ENCODE measurements at regions not wholly inside any gene's neighbourhood (a gene's known extent, or its start where the extent isn't known, plus 50 kb on each side); places are given as distances from the start of the nearest gene placed in this dataset.

DNA sequence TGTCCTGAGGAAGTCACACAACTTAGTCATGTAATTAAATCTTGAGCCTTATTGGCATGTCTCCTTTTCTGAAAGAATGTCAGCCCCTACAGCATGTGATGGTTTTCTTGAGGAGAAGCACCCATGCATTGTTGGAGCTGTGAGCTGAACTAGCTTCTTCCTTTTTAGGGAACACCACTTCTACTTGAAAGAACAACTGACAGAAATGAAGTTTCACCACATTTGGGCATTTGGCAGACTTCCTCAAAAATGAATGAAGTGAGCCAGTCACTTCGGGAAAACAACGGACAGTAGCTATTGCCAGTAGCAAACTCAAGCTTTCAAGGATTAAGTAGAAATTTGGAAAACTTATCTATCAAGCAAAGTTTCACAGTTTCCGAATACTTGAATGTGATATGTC is 1351.3 kb downstream of the EFNB2 start:
- no peak for DNase-seq (ENCODE audit: low read depth in 1 of 2, low spot score in 1 of 2)

DNA sequence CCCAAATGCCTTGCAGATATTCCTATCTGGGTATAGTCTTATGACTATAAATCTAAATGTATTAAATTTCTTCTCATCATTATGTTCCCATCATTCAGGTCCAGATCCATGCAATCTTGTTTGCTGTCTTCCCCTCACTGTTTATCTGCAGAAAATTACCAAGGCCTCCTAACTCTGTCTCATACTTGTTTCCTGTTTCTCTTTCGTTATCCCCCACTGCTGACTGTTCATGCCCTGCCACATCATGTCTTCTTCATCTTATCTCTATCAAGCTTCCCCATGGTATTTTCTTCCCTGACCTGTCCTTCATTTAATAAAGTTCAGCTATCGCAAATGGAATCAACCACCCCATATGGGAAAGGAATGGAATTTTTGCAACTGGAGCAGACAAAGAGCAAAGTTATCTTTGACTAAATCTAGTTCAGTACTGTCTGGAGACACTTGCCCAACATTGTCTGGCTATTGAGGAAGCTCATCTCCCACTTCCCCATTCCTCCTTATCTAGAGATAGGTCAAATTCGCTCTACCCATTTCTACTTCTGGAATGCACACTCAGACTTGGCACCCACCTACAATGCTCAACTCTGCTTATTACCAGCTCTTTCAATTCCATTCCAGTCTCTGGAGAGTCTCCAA is 1358.1 kb downstream of the EFNB2 start:
- no peak for DNase-seq (ENCODE audit: low read depth in 1 of 2, low spot score in 1 of 2)

DNA sequence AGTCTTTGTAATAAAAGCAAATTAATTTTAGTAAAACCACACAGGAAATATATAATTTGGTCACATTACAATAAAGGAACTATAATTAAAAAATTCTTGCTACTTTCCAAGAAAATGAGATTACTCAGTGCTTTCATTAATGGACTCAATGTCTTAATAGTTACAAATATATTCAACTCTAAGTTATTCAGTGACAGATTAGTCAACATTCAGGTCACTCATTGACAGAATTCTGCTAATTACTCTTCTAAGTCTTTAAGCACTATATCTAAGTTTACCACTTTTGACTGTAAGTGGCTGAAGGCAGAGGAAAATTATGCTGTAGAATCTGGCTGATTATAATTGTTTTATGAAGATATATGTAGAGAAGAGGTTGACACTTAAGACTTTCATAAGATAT is 1365.0 kb downstream of the EFNB2 start:
- DNase-seq (ENCODE audit: low read depth in 1 of 2, low spot score in 1 of 2): no peak

DNA sequence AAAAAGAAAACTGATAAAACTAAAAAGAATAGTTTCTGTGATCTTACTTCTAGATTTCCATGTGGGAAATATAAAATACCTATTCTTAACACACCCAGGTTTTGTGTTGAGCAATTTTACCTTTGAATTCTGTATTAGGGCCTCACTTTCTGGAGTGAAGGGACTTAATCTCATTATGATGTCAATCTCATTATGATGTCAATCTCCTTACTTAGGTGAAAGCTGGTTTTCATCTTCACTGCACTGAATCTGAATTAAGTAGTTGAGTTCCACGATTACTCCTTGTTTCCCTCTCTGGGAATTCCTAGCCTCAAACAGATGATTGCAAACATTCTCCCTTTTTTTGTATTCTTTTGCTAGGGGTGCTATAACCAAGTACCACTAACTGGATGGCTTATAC is 1367.2 kb downstream of the EFNB2 start:
- DNase-seq (ENCODE audit: low read depth in 1 of 2, low spot score in 1 of 2): no peak

DNA sequence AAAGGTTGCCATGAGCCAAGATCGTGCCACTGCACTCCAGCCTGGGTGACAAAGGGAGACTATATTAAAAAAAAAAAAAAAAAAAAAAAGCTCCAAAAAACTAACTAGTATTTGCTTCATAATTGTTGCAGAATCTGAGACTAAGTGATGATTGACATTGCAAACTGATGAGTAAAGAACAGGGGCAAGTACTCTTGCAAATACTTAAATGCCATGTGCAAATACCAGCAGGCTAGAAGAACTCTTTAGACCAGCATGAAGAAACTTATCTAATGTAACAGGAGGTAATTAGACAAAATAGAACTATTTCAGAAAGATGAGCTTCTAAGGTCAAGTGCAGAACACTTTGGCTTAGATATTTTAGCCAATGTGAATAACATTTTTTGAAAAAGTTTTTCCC is 1368.1 kb downstream of the EFNB2 start:
- DNase-seq (ENCODE audit: low read depth in 1 of 2, low spot score in 1 of 2): no peak

DNA sequence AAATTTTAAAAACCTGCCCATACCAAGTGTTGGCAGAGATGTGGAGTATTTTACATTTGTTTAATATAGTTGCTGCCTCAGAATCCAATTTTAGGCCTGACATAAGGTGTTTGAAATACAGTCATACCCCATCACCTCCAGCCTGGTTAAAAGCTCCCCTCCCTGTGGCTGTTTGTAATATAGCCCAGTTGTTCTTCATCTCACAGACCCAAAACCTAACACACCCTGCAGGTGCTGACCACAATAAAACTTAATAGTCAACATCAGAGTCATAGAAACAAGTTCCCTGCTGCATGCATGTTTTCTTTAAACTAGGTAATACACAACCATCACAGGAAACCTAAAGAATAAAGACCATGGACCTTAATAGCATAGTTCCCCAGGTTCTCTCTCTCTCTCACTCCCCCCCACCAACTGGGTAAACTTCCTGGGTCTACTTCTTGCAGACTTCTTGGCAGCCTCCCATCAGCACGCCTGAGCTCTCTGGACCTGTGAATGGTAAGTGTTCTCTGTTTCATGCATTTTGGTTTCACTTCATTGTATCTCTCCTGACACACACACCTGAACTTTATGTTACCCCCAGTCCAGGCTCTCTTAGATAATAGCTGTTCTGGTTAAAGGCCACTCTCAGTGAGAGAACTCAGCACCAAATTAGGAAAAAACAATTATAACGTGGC is 1369.9 kb downstream of the EFNB2 start:
- DNase-seq (ENCODE audit: low read depth in 1 of 2, low spot score in 1 of 2): no peak

DNA sequence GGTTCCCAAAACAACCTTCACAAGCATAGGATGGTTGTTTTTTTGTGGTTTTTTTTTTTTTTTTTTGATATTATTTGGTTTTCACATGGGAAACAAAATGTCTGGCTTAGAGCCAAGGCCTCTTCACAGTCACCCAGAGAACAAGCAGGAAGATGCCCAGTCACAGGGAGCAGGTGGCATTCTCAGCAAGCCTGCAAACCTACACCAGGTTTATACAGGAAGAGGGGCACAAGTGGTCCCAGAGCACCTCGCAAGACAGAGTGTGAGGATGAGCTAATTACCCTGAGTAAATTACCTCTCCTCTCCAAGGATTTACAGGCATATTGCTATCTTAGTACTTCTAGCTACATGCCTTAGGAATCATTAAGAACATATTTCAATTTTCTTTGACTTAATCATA is 1375.6 kb downstream of the EFNB2 start:
- no peak for DNase-seq (ENCODE audit: low read depth in 1 of 2, low spot score in 1 of 2)

DNA sequence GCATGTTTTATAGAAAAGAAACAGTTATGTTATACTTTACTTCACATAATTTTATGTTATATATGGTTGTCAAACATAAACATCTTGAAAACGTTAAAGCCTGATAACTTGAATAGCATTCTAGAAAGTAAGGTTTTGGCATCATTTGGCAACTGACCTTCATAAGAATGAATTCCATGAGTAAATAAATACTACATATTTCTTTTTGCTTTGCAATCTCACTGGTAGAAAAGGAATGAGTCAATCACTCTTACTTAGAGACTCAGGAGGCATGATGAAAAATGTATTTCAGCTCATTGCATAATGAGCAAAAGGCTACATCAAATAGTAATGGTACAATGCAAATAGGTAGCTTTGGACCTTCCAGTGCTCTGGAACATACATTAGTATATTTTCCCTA is 1381.9 kb downstream of the EFNB2 start:
- no peak for DNase-seq (ENCODE audit: low read depth in 1 of 2, low spot score in 1 of 2)

DNA sequence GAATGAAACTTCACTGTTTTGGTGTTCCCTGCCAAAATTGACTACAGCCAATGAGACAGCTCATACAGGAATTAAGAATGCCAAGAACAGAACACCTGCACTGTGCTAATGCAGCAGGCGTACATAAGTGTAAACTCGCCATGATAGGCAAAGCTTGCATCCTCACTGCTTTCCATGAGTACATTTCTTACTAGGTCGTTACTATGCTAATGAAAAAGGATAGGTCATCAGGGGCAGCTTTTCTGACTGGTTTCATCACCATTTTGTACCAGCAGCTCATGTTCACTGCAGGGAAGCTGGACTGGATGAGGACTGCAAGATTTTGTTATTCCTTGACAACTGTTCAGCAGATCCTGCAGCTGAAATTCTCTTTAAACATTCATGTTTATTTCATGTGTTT is 1383.8 kb downstream of the EFNB2 start:
- DNase-seq (ENCODE audit: low read depth in 1 of 2, low spot score in 1 of 2): no peak

DNA sequence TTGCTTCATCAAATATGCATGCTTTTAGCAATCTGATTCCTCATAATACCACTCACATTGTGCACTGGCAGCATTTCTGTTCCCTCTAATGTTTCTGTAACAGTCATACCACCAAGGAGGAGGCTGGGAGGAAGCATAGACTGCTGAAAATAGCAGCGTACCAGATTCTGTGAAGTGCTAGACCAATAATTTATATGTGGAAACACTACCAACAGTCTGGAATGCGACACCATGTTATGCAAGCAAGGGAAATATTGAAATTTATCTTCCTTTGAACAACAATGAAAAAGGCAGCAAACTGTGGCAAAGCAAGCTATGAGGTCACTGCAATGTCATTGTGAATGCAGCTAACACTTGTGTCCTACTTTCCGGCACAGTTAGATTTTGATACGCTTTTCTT is 1388.0 kb downstream of the EFNB2 start:
- DNase-seq (ENCODE audit: low read depth in 1 of 2, low spot score in 1 of 2): no peak

DNA sequence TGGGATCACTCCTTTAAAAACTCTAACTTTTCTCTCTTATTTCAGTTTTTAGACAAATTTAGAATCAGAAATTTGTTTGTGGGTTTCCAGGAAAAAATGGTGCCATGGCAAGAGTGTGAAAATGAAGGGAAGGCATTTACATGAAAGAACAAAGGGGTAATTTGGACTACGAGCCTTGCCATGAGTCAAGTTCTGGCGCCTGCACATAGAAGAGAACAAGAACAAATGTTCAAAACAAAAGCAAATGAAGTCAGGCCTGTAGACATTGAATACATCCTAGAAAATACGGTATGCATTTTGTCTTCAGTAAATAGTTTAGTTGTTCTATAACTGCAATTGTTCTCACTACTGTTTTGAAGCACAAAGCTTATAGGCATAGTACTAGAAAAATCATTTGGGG is 1390.5 kb downstream of the EFNB2 start:
- no peak for DNase-seq (ENCODE audit: low read depth in 1 of 2, low spot score in 1 of 2)

DNA sequence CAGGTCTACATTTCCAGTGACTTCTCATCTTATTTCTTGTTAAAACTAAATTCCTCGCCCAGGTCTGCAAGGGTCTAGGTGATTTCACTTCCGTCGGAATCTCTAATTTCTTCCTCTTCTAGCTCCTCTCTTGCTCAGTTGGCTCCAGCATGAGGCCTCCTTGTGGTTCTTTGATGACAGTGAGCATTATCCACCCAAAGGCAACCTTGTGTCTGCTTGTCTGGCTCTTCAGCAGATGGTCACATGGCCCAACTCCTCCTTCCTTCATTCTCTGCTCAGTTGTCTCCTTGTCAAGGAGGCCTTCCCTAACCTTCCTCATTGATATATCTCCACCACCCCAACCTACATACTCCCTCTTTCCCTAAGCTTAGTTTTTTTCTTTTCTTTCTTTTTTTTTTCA is 1391.4 kb downstream of the EFNB2 start:
- no peak for DNase-seq (ENCODE audit: low read depth in 1 of 2, low spot score in 1 of 2)

DNA sequence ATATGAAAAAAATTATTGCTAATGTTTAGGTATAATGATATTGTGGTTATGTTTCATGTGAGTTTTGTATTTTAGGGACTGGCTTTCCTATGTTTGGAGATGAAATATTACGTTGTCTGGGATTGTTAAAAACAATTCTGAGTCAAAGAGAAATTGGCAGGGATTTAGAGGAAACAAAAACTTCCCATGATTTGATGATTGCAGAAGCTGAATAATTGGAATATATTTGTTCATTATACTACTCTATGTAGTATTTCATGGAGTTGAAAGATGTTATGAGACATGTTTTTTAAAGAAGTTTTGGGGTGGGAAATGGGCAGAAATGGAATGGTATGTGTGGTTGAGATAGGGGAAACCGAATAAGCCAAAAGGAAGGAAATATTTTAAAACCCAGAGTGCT is 1392.9 kb downstream of the EFNB2 start:
- DNase-seq (ENCODE audit: low read depth in 1 of 2, low spot score in 1 of 2): no peak

DNA sequence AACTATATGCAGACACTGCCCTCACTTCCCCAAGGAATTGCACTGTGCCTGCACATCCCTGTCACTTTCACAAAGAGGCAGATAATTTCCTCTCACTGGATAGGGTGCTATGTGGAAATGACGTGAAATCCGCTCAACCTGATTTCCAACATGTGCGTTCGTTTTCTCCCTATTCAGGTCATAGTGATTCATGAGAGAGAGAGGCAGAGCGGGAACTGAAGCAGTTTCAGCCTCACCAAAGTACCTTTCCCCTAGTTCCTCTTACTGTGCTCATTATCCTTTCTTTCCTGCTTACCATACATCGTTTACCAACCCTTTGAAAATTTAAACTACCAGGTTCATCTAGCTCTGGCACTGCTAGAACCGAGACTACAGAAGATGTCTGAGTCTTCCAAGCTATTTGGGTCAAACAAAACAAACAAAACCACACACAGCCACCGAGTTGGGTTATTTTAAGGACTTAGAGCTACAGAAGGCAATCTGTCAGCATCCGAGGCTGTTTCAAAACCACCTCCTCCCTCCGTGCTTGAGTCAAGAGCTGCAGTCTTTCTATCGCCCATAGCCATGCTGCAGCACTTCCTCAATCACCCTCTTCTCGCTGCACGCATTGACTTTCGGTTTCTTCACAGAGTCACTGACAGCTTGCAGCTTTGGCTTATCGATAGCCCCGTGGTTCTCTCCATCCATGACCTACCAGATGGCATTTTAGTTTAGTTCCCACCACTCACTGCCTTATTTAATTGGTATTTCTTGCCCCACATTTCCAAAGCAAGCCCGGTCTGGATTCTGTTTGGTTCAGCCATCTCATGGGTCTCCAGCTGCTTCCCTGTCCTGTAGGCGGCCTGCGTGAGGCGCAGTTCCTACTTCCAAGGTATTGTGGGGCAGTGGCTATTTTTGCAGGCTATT is 1395.8 kb downstream of the EFNB2 start:
- DNase-seq (ENCODE audit: low read depth in 1 of 2, low spot score in 1 of 2): peak; percentile 8 to 18

DNA sequence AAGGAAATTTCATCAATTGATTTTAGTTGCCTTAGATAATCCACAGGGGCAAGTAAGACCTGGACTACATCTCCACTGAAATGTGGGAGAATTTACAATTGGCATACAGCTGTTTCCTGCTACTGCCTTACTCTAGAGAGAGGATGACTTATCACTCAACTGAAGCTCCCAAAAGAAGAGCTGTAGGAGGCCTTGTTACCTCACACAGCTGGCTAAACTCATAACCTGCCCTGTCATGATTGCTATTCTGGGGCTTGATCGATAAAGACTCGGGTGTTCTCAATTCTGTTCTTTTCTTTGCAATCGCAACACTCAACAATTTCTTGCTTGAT is 1396.4 kb downstream of the EFNB2 start:
- no peak for DNase-seq (ENCODE audit: low read depth in 1 of 2, low spot score in 1 of 2)

DNA sequence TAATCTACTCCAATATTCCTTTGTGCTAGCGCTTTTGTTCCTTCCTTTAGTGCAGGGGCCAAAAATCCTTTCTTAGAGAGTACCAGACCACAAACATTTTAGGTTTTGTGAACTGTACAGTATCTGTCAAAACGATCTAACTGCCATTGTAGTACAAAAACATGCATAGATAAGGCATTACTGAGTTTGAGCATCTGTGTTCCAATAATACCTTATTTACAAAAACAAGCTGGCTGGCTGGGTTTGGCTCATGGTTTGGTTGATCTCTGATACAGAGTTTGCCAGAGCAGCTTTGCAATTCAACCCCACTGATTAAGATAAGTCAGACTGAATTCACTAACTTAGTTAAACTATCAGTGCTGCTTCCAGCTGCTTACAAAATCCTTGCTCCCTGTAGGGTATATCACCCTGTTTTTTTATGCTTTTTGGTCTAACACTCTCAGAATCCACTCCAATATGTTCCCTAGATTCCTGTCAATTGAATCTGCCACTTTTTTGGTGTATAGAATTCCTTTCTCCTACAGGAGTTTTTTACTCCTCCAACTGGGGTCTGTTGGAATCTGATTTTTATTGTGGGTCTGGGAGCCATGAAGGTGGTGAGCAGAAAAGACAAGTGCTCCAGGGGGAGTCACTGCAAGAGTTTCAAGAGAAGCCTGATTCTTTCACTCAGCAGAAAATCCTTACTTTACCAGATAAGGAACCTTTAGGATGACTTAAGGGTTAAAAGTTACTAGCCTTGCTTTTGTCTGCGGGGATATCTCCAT is 1399.4 kb downstream of the EFNB2 start:
- DNase-seq (ENCODE audit: low read depth in 1 of 2, low spot score in 1 of 2): no peak

DNA sequence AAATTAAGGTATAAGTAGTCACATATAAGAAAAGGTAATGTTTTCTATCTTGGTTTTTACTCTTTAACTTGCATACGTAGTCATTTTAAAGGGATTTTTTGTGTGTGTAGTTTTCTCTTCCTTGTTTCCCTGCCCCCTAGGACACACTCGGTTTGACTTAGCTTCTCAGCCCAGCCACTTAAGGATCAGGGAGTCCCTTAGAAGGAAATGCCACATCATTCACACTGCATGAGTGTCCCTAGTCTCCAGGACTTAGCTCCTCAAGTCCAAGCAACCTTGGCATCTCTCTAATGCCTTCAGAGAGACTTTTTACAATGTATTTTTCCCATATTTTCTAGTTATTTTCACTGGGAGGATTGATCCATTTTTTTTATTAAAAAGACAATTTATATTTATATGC is 1407.7 kb downstream of the EFNB2 start:
- DNase-seq (ENCODE audit: low read depth in 1 of 2, low spot score in 1 of 2): no peak

DNA sequence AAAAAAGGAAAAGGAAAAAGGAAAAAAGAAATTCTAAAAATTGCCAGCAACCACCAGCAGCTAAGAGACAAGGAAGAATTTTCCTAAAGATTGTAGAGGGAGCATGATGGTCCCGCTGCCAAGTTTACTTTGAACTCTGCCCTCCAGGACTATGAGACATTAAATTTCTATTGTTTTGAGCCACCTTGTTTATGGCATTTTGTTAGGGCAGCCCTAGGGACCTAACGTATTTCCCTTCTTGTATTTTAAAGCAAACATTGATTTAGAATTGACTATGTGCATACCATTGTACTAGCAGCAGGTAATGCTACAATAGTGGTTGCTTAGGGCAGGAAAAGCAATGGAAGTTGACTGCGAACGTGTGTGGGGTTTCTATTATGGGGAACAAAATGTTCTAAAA is 1414.2 kb downstream of the EFNB2 start:
- no peak for DNase-seq (ENCODE audit: low read depth in 1 of 2, low spot score in 1 of 2)

DNA sequence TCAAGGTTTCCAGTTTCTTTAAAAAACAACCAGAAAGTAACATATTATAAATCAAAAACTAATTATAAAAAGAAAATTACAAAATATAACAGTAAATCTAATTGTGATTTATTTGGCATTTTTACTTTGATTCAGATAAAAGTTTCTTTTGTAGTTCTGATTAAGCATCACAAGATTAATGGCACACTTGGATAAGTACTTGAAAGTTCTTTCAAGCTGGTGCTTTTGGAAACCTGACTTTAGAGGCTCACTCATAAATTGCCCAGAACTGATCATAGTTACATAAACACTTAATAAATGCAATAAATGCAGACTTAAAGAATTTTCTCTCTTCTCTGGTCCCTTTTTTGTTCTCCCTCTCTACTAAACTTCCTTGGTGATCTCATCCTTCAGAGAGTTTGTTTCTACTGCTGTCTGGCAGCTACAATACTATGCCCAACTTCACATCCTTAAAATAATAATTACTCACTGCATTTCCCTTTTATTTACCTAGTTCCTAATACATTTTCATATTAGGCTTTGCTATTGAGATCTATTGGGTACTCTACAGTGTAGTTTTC is 1417.0 kb downstream of the EFNB2 start:
- DNase-seq (ENCODE audit: low read depth in 1 of 2, low spot score in 1 of 2): no peak

DNA sequence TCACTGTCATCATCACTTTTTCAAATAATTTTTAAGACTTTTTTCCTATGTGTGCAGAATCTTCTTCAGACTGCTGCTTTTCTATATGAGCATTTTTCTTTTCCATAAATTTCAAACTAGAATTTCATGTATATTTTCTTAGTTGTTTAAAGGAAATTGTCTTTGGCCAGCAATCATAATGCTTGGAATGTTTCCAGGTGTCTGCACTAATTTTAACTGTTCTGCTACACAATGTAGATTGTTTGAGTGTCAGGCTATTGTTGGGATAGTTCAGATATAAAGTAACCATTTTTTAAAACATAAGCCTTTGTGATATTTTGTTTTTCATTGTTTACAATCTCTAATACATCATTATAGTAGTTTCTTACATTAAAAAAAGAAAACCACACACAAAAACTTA is 1418.5 kb downstream of the EFNB2 start:
- no peak for DNase-seq (ENCODE audit: low read depth in 1 of 2, low spot score in 1 of 2)

DNA sequence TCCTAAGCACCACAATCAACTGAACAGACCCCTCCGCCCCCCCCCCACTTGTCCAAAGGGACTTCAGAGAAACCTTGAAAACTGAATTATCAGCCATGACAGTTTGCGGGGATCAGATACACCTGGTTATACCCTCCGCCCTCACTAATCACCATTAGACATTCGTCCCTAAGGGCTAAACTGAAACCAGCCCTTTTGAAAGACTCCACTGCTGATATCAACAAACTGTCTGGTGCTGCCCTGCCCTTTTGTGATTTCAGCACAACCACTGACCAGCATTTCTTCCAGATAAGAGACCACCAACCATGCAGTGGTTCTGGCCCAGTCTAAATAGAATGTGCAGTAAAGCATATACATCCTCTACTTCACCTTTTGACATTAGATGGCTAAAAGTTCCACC is 1422.9 kb downstream of the EFNB2 start:
- DNase-seq (ENCODE audit: low read depth in 1 of 2, low spot score in 1 of 2): no peak
